GM18502 (cell line): ENCODE measurements at regions not wholly inside any gene's neighbourhood (a gene's known extent, or its start where the extent isn't known, plus 50 kb on each side); places are given as distances from the start of the nearest gene placed in this dataset.

Source experiments
- ATAC-seq: cut with Tn5 transposase; IDR thresholded peaks from one replicate; pipeline ENCODE4 v1.9.1; 2021; ENCODE audit warnings: mild to moderate bottlenecking; ENCODE audit not compliant: unreplicated experiment, poor library complexity

DNA sequence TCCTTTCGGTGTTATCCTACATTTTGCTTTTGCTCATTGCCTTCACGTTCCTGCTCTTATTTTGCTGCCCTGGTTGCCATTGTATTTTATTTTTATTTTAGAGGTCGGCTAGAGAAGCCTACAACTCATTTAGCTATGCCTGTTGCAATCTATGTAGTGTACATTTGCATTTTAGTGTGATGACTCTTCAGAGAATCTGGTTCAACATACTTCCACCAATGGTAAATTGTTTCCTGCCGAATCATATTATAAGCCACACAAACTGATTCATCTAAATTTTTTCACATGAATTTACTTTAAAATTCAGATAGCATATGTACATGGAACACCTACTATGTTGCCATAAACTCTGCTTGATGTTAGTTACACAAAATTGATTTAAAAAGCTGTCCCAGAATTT lies 1596.9 kb downstream of the PLA2G4A start:
- no peak for ATAC-seq

DNA sequence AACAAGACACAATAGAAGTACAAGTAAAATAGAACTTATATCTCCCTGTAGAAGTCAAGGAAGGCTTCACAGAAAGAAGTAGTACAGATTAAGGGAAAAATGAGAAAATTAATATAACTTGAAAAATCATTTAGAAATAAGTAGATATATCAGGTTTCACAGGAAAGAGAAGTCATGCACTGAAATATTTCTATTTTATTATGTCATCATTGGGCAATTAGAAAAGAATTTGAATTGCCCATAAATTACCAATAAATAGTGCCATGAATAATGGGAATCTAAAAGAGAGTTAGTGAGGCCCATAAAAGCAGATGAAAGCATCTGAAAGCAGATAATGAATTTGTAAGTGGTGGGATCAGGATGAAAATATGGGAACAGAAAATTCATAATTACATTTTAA lies 1597.8 kb downstream of the PLA2G4A start:
- ATAC-seq = no peak

DNA sequence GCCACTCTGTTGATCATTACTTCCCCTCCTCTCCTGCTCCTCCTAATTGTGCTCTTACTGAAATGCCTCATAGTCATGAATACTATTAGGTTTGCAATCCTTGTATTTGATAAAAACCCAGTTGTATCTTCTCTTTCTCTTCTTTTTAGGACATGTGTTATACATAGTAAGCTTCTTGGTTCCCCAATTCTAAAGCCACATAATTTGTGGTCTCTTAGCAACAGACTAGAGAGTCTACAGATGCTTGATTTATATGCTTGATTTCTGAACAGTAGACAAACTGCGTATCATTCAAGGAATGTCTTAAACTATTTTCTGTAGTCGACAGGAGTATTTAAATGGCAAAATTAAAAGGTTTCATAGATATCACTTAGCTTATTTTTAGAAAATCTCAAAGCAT lies 1598.9 kb downstream of the PLA2G4A start:
- ATAC-seq = no peak

DNA sequence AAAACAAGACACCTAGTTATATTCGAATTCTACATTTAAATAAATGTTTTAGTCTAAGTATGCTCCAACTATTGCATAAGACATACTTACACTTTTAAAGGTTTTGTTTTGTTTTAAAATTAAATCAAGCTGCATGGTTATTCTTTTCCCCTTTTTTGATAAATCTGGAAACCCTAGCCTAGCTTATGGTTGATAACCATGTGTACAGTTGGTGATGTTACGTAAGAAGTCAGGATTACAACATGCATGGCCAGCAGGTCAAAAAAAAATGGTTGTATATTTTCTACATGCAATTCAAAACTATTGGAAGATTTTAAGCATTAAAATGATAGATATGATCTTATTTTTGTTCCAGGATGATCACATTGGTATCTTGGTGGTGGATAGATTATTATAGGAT lies 1600.6 kb downstream of the PLA2G4A start:
- no peak for ATAC-seq

DNA sequence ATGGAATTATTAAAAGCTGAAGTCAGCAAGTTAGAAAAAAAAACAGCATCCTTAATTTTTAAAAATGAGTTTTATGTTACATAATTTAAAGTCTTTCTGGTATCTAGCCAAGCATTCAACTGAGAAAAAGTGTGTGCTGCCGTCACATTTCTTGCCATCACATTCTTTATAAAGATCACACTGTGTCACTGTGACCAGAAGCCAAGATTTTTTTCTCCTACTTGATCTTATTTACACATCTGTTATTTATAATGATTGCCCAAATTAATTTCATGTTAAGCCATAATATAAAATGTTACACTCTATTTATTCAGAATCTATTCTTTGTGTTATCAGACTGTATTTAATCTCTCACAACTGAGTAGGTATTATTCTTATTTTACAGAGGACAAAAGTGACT lies 1603.7 kb downstream of the PLA2G4A start:
- no peak for ATAC-seq

DNA sequence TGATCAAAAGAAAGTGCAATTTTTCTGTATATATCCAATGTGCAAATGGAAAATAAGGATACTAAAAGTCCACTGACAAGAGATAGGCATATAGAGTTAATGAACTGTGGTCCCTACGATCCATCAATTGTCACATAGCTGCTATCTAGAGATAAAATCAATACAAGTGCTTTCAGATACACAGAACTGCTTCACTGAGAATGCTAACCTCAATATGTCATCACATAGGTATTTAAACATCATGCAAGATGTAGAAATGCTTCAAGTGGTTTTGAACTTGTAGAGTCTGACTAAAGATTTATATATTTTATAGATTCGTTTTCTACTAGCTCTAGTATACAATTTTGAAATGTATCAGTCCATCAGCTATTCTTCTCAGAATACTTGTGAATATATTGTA lies 1604.7 kb downstream of the PLA2G4A start:
- no peak for ATAC-seq

DNA sequence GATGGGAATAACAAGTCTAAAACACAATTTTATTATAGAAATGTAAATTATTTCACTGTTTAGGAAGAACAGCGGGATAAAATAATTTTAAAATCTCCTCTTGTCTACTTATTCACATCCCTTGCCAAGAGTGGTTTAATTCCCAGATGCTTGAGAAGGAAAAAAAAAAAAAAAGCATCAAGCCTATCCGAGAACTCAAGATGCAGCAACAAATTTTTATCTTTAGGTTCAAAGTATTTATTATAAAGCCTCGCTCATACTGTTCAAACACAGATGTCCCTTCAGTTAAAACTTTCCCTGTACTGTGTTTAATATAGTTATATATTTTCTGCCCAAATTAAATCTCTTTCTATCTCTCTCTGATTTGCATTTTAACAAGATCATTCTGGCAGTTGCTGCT lies 1615.8 kb downstream of the PLA2G4A start:
- ATAC-seq = no peak

DNA sequence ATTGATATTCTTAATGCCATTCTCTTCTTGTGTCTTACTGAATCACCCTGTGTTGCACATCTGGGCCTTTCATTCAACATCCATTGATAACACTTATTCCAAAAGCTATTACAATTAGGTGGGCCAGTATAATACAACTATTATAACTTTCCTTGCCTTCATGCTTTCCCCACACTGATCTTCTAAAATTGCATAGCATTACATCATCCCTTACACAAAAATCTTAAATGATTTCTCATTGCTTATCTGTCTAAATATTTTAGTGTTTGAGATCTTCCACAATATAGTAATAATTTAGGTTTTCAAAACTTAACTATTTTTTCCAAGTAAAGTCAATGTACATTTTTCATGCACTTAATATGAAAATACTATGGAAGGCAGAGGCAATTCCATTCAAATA lies 1634.1 kb downstream of the PLA2G4A start:
- ATAC-seq = no peak

DNA sequence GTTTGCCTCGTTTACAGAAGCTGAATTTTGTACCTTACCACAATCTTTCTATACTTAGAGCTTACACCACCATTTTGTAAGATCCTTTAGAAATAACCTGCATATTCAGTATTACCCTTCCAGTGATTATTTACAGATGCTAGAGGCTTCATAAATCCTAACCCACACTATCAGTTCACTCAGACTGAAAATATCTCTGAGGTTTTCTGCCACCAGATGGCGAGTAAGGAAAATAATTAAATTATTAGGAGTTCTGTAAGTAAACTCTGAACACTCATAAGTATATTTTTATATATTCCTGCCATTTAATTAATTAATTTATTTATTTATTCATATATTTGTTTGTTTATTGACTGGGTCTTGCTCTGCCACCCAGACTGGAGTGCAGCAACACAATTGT lies 1635.2 kb downstream of the PLA2G4A start:
- no peak for ATAC-seq

DNA sequence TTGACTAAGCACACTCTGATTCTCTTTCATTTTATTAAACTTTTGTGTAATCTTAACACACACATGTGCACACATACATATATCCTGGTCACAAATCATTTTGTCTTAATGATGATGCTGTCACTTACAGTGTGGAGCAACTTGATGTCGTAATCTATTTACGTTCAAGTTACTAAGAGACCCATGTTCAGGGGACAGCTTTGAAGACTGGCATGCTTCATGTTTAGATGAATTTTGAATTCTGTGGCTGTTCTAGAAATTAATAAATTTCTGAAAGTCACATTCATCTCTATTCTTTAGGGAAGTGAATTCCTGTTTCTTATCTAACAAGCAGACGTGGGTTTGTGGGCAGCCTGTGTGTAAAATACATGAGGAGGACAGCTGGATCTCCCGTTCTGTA lies 1637.8 kb downstream of the PLA2G4A start:
- ATAC-seq = no peak

DNA sequence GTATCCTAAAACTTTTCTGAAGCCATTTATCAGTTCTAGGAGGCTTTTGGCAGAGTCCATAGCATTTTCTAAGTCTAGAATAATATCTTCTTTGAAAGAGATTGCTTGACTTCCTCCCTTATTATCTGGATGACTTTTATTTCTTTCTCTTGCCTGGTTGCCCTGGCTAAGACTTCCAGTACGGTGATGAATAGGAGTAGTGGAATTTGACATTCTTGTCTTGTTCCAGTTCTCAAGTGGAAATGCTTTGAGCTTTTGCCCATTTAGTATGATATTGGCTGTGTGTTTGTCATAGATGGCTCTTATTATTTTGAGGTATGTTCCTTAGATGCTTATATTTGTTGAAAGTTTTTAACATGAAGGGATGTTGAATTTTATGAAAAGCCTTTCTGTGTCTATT lies 1647.9 kb downstream of the PLA2G4A start:
- no peak for ATAC-seq

DNA sequence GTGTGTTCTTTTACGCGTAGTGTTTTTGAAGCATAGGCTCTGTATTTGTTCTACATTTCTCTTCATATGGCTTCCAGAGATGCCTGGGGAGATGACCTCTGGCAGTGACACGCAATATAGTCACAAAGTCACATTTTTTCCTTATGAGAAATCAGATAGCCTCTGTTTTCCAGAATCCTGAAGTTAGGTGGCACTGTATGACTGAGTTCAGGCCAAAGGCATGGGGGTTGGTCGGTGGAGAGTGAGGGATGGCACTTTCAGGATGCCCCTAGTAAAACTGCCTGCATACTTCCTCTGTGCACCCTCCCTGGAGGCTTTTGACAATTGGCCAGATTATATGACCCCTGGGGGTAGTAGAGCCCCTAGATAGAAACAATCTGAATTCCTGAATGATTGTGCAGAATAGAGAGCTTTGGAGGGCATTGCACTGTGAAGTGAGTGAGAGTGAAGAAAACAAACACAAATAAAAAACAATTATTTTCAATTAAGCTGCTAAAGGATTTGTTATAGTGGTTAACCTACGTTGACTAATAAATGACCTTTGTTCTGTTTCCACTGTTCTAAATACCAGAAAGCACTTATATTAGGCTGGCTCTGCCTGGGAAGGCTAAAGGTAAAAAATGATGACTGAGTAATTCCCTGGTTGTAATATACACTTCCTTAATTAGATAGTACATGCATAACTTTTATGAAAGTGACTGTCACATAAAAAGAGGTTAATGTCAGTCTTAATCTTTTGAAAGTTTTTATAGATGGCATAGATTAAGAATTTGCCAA lies 1660.8 kb downstream of the PLA2G4A start:
- ATAC-seq = no peak

DNA sequence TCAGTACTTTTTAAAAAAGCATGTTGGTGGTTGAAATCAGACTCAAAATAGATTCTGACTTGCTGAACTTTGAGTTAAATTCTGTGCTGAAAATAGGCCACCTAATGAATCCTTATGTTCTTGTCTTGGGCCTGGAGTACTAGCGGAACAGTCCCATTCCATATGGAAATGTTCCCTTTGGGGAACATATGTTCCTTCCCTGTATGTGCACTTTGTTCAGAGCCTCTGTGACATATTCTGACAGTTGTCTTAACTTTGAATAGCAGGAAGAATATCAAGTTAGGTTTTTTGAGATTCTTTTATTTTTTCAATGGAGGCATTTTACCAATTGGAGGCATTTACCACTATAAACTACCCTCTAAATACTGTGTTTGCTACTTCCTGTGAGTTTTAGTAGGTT lies 1667.8 kb downstream of the PLA2G4A start:
- ATAC-seq = no peak

DNA sequence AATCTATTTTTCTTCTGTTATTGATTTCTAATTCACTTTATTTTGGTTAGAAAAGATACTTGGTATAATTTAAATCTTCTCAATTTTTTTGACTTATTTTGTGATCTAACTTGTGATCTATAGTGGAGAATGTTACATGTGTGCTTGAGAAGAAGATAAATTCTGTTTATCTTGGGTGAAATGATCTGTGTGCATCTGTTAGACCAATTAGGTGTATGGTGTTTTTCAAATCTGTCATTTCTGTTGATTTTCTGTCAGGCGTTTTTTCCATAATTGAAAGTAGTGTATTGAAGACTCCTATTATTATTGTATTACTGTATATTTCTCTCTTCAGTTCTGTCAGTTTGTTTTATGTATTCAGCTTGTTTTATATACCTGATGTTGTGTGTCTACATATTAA lies 1668.3 kb downstream of the PLA2G4A start:
- no peak for ATAC-seq

DNA sequence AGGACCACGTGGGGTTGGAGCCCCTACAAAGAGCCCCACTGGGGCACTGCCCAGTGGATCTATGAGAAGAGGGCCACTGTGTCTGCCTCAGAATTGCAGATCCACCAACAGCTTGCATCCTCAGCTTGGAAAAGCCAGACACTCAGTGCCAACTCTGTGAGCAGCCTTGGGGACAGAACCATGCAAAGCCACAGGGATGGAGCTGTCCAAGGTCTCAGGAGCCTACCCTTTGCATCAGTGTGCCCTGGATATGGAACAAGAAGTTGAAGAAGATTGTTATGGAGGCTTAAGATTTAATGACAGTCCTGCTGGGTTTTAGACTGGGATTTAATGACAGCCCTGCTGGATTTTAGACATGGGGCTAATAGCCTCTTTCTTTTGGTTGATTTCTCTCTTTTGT lies 1670.9 kb downstream of the PLA2G4A start:
- ATAC-seq = no peak

DNA sequence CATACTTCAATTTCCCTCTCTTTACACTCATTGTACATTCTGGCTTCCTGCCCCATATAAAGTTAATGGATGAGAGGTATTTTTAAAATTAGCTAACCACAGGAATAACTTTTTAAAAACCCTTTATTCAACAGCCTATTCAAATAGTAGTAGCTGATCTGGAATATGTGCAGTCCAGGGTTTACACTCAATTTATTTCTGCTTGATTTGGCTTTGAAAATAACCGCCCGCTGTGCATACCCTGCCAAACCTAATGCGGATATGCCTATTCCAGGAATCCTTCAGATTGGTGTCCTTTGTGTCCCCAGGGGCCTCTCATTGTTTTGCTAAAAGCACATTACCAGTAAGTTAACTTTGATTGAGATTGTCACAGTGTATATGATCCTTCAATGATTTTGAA lies 1686.2 kb downstream of the PLA2G4A start:
- ATAC-seq = no peak

DNA sequence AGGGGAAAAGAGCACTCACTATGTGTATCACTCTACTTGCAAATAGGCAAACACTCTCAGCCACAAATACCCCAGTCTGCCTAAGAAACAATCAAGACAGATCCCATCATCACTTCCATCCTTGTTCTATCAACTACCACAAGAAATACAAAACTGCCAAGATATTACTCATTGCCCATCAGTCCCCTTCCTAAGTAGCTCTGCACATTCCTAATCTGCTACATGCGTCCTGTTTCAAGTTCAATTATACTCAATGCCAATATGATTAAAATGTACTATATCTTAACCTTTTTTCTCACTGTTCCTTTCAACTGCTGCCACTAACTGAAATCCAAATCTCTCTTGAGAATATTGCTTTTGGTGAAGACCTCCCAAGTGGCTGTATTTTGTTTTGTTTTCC lies 1688.4 kb downstream of the PLA2G4A start:
- ATAC-seq = no peak

DNA sequence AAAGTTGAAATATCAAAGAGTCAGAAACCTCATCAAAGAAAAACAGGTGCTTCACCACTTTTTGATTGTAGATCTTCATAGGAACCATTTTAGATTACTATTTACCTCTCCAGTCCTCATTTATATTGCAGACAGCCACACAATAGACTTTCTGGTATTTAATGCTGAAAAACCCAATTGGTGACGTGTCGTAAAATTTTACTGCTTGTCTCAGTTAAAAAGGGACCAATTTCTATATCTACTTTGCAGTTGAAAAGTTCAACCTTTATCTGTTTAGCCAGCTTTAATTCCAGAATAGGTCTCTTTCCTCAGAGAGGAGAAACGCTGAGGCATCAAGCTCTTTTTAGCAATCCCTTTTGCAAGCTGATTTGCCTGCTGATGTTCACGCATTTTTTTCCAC lies 1722.4 kb downstream of the PLA2G4A start:
- no peak for ATAC-seq

DNA sequence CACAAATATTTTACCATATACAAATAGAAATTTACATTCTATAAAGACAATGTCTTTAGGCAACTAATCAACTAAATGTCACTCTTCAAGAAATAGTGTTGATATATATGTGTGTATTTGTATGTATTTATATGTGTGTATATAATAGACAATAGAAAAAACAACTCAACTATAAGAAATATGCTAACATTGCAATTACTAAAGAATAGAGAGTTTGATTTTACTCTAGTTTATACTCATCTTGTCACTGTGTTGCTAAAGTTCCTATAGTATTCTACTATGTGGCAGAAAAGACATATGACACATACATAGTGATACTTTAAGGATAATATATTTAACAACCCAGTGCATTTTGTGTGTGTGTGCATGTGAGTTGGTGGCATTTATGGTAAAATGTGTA lies 1728.3 kb downstream of the PLA2G4A start:
- ATAC-seq = no peak

DNA sequence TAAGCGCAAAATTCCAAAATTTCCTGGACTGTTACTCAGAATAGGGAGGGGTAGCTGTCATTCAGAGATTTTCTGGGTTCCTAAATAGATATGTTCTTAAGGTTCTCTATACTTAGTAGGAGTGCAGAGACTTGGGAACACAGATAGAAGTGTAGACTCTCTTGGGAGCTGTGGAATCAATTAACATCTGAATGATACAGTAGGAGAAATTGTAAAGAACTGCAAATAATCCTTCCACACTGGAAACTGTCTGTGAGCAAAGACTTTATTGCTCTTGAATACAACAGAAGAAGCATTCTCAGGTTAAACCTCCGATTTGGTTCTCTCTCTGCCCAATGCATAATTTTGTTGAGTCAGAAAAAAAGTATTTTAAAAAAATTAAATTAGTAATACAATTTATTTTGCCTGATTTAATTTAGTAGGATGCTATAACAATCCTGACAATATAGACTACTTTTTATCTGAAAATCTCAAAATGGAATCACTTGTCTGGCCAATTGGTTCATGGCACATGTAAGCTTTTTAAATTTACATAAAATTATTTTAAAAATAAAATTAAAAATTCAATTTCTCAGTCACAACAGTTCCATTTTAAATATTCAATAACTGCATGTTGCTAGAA lies 1754.3 kb downstream of the PLA2G4A start:
- ATAC-seq = no peak

DNA sequence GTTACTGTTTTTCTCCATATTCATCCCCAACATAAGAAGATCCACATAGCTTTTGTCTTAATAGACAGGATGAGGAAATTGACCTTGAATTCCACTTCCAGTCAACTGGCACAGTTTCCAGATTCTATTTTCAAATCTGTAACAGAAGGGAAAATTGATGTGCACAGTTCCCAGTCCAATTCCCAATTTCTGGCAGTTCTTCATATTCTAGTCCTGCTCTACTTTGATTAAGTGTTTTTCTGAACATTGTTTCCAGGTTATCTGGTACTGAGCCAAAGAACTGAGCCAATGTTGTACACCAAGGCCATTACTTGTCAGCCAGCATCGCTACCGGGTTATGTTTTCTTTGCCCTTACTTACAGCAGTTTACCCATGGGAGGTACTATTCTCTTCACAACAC lies 1755.4 kb downstream of the PLA2G4A start:
- no peak for ATAC-seq

DNA sequence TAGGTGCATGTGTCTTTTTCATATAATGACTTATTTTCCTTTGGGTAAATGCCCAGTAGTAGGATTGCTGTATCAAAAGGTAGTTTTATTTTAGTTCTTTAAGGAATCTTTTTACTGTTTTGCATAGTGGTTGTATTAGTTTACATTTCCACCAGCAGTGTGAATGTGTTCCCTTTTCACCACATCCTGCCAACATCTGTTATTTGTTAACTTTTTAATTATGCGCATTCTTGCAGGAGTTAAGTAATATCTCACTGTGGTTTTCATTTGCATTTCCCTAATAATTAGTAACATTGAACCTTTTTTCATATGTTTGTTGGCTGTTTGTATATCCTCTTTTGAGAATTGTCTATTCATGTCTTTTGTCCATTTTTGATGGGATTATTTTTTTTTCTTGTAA lies 1761.9 kb downstream of the PLA2G4A start:
- ATAC-seq = no peak
